IMR-90 (cell line): ENCODE measurements at regions not wholly inside any gene's neighbourhood (a gene's known extent, or its start where the extent isn't known, plus 50 kb on each side); places are given as distances from the start of the nearest gene placed in this dataset.

Experiments used
- ATAC-seq: fragments of 200-7000 bp; cut with Tn5 transposase; 2 replicates; pipeline ENCODE4 v1.9.1; 2020; ENCODE audit warnings: low read depth, mild to moderate bottlenecking, moderate library complexity
- BruUV-seq: library from RNA; stranded (reverse); fragments of 400-500 nt; replicated peaks from 2 replicates; lab custom pipeline; 2021; lab: Mats Ljungman, UMichigan
- CTCF ChIA-PET: fragments of 300-600 bp; formaldehyde crosslinking; extraction: SDS; loops from one replicate; lab custom pipeline; 2021; ENCODE audit warnings: antibody characterized with exemption; lab: Yijun Ruan, JAX
- POLR2A ChIA-PET: fragments of 300-600 bp; sonication (Branson Sonifier 250); formaldehyde crosslinking; loops from one replicate; lab custom pipeline; 2022; ENCODE audit warnings: antibody characterized with exemption; ENCODE audit not compliant: unreplicated experiment; lab: Charles Lee
- DNase-seq: peaks from one replicate; pipeline ENCODE4 v3.0.0; 2013
- H2AFZ ChIP-seq: replicated peaks from 2 replicates; pipeline ENCODE3; 2013; ENCODE audit warnings: low read length, mild to moderate bottlenecking; ENCODE audit not compliant: poor library complexity
- H2AK5ac ChIP-seq: 2 replicates; pipeline ENCODE4 v1.6.1; 2013; ENCODE audit warnings: low read depth, low read length, inconsistent platforms
- H2AK9ac ChIP-seq: replicated peaks from 2 replicates; pipeline ENCODE3; 2013; ENCODE audit warnings: mild to moderate bottlenecking, low read depth, low read length, moderate library complexity; ENCODE audit not compliant: poor library complexity
- H2BK120ac ChIP-seq: 2 replicates; pipeline ENCODE4 v1.6.1; 2013; ENCODE audit warnings: low read depth, low read length, inconsistent platforms
- H2BK15ac ChIP-seq: 3 replicates; pipeline ENCODE4 v1.6.1; 2013; ENCODE audit warnings: low read depth, low read length, inconsistent platforms
- H2BK20ac ChIP-seq: 2 replicates; pipeline ENCODE4 v1.6.1; 2013; ENCODE audit warnings: low read depth, mild to moderate bottlenecking, inconsistent platforms, low read length, moderate library complexity
- H2BK5ac ChIP-seq: 2 replicates; pipeline ENCODE4 v1.6.1; 2013; ENCODE audit warnings: mild to moderate bottlenecking, low read depth, low read length, inconsistent platforms; ENCODE audit not compliant: poor library complexity, severe bottlenecking
- H3K14ac ChIP-seq: replicated peaks from 2 replicates; pipeline ENCODE4 v1.6.1; 2013; ENCODE audit warnings: low read depth, low read length, inconsistent platforms
- H3K18ac ChIP-seq: 2 replicates; pipeline ENCODE4 v1.6.1; 2013; ENCODE audit warnings: low read depth, low read length, control low read depth
- H3K23ac ChIP-seq: 2 replicates; pipeline ENCODE4 v1.6.1; 2013; ENCODE audit warnings: low read depth, low read length, inconsistent platforms
- H3K27ac ChIP-seq: 2 replicates; pipeline ENCODE4 v1.5.1; 2013; ENCODE audit warnings: mild to moderate bottlenecking, control low read depth, low read length; ENCODE audit not compliant: insufficient read depth
- H3K27me3 ChIP-seq: 2 replicates; pipeline ENCODE4 v1.6.1; 2013; ENCODE audit warnings: low read length; ENCODE audit not compliant: control insufficient read depth, insufficient read depth
- H3K36me3 ChIP-seq: 2 replicates; pipeline ENCODE4 v1.6.1; 2013; ENCODE audit warnings: low read length, mixed read lengths; ENCODE audit not compliant: control insufficient read depth, insufficient read depth
- H3K4ac ChIP-seq: 2 replicates; pipeline ENCODE4 v1.6.1; 2013; ENCODE audit warnings: low read depth, low read length, inconsistent platforms
- H3K4me1 ChIP-seq: 2 replicates; pipeline ENCODE4 v1.6.1; 2013; ENCODE audit warnings: low read length, mixed read lengths; ENCODE audit not compliant: control insufficient read depth, insufficient read depth
- H3K4me2 ChIP-seq: 2 replicates; pipeline ENCODE4 v1.6.1; 2013; ENCODE audit warnings: low read depth, mild to moderate bottlenecking, control low read depth, low read length, moderate library complexity
- H3K4me3 ChIP-seq: 2 replicates; pipeline ENCODE4 v1.5.1; 2013; ENCODE audit warnings: low read depth, mild to moderate bottlenecking, control low read depth, low read length, moderate library complexity; ENCODE audit not compliant: insufficient read depth
- H3K56ac ChIP-seq: 2 replicates; pipeline ENCODE4 v1.6.1; 2013; ENCODE audit warnings: low read length, inconsistent platforms; ENCODE audit not compliant: insufficient read depth; ENCODE audit errors: extremely low read depth
- H3K79me1 ChIP-seq, 2 experiments: 2 replicates each; pipeline ENCODE4 v1.6.1; 2013; ENCODE audit warnings: low read length in 2 of 2, inconsistent platforms in 1 of 2, low read depth in 1 of 2
- H3K9ac ChIP-seq: 2 replicates; pipeline ENCODE4 v1.6.1; 2013; ENCODE audit warnings: low read depth, low read length, control low read depth
- H3K9me1 ChIP-seq: 2 replicates; pipeline ENCODE4 v1.6.1; 2013; ENCODE audit warnings: low read length, inconsistent platforms; ENCODE audit not compliant: insufficient read depth
- H3K9me3 ChIP-seq: 2 replicates; pipeline ENCODE4 v1.6.1; 2013; ENCODE audit warnings: low read length; ENCODE audit not compliant: control insufficient read depth, insufficient read depth
- H4K20me1 ChIP-seq: 2 replicates; pipeline ENCODE4 v1.6.1; 2013; ENCODE audit warnings: low read length, inconsistent platforms; ENCODE audit not compliant: insufficient read depth
- H4K5ac ChIP-seq: 2 replicates; pipeline ENCODE4 v1.6.1; 2013; ENCODE audit warnings: mild to moderate bottlenecking, low read depth, low read length, control low read depth
- H4K8ac ChIP-seq, 2 experiments: 2 replicates each; pipeline ENCODE4 v1.6.1; 2013; ENCODE audit warnings: low read depth in 2 of 2, low read length in 2 of 2, control low read depth in 1 of 2, inconsistent platforms in 1 of 2
- H4K91ac ChIP-seq: 2 replicates; pipeline ENCODE4 v1.6.1; 2013; ENCODE audit warnings: low read depth, low read length, inconsistent platforms; ENCODE audit not compliant: insufficient read depth
- BHLHE40 ChIP-seq: fragments of 150-350 bp; IDR thresholded peaks from 2 replicates; pipeline ENCODE4 v1.6.1; 2016; ENCODE audit warnings: mild to moderate bottlenecking, low read depth, low read length
- CEBPB ChIP-seq: IDR thresholded peaks from 2 replicates; pipeline ENCODE4 v1.6.1; 2012; ENCODE audit warnings: low read depth, low read length, improper control_type of control experiment
- CHD1 ChIP-seq: IDR thresholded peaks from 2 replicates; pipeline ENCODE4 v1.6.1; 2012; ENCODE audit warnings: low read depth, low read length, improper control_type of control experiment
- FOS ChIP-seq: fragments of 150-350 bp; IDR thresholded peaks from 2 replicates; pipeline ENCODE4 v1.6.1; 2016; ENCODE audit warnings: low read depth, low read length
- MAFK ChIP-seq: IDR thresholded peaks from 2 replicates; pipeline ENCODE4 v1.6.1; 2012; ENCODE audit warnings: low read depth, low read length, improper control_type of control experiment
- MAZ ChIP-seq: IDR thresholded peaks from 2 replicates; pipeline ENCODE4 v1.6.1; 2012; ENCODE audit warnings: low read depth, mild to moderate bottlenecking, low read length, improper control_type of control experiment, moderate library complexity, borderline replicate concordance
- MXI1 ChIP-seq: IDR thresholded peaks from 2 replicates; pipeline ENCODE4 v1.6.1; 2012; ENCODE audit warnings: low read depth, mild to moderate bottlenecking, low read length, moderate library complexity, borderline replicate concordance
- POLR2A ChIP-seq: IDR thresholded peaks from 2 replicates; pipeline ENCODE4 v1.6.1; 2012; ENCODE audit warnings: mild to moderate bottlenecking, low read depth, low read length
- RAD21 ChIP-seq: IDR thresholded peaks from 2 replicates; pipeline ENCODE4 v1.6.1; 2012; ENCODE audit warnings: low read length, improper control_type of control experiment
- RCOR1 ChIP-seq: IDR thresholded peaks from 2 replicates; pipeline ENCODE4 v1.6.1; 2012; ENCODE audit warnings: mild to moderate bottlenecking, low read length, improper control_type of control experiment; ENCODE audit not compliant: insufficient replicate concordance
- RFX5 ChIP-seq: IDR thresholded peaks from 2 replicates; pipeline ENCODE4 v1.8.0; 2012; ENCODE audit warnings: low read depth, mild to moderate bottlenecking, low read length, moderate library complexity
- SMC3 ChIP-seq: fragments of 150-350 bp; IDR thresholded peaks from 2 replicates; pipeline ENCODE4 v1.6.1; 2016; ENCODE audit warnings: low read depth, mild to moderate bottlenecking, antibody characterized with exemption, low read length, moderate library complexity
- WGBS, 2 experiments: methylation state at CpG; one replicate each; pipeline versions ENCODE4 v1.1.5 to v1.1.7; 2013; ENCODE audit warnings: missing lambda C conversion rate in 2 of 2; ENCODE audit not compliant: insufficient read length in 1 of 2; ENCODE audit errors: extremely low coverage in 2 of 2; 5-methylcytosine and 5-hydroxymethylcytosine counted together
- dilution Hi-C: fragments of 300-500 bp; cut with HindIII; formaldehyde crosslinking; loops from one replicate; pipeline ENCODE4 v1.14.3; 2018; ENCODE audit warnings: low sequenced_read_pairs; ENCODE audit not compliant: unreplicated experiment
- in situ Hi-C: fragments of 300-500 bp; cut with MboI; formaldehyde crosslinking; loops from 3 replicates; pipeline ENCODE4 v1.14.3; 2019; ENCODE audit warnings: low sequenced_read_pairs, inconsistent platforms, mixed read lengths
- intact Hi-C: fragments of 100-400 bp; cut with micrococcal nuclease; formaldehyde crosslinking; loops from 2 replicates; pipeline ENCODE4 v1.10.0; 2022
- TF ChIP-seq, protein P1 (sequence below): fragments of 150-350 bp; IDR thresholded peaks from 2 replicates; pipeline ENCODE4 v1.6.1; 2016; ENCODE audit warnings: low read depth, mild to moderate bottlenecking, low read length, moderate library complexity, borderline replicate concordance
- TF ChIP-seq, protein P2 (sequence below): conservative IDR thresholded peaks from 2 replicates; pipeline ENCODE4 v1.5.1; 2012; ENCODE audit warnings: mild to moderate bottlenecking, low read depth, low read length, improper control_type of control experiment
- TF ChIP-seq, protein P3 (sequence below): fragments of 150-350 bp; IDR thresholded peaks from 2 replicates; pipeline ENCODE4 v1.6.1; 2017; ENCODE audit warnings: mild to moderate bottlenecking, antibody characterized with exemption, low read length, low read depth

DNA sequence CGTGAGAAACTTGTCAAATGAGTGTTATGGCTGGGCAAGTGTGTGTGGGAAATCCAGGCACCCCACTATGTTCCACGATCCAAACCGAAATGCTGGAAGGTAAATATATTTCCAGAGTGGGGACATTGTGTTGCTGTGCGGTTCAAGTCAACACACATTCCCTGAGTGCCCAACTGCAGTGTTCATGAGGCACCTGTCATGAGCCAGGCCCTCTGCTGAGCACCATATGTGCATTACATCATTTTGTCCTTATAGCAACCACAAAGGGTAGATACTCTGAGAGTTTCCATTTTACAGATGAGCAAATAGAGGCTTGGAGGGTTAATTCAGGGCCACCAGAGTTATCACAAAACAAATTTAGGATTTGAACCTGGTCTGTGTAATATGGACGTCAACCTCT is 59.9 kb upstream of the SOD1 start:
- Histone ChIP-seq H3K9ac (no peak overlapping the region), H2BK120ac (no peak overlapping the region), H3K9me1 (no peaks in the 10 kb centered on the region), H3K23ac (no peak overlapping the region), H3K4me3 (no peak overlapping the region), H3K18ac (no peak overlapping the region), H3K4me1 (no peaks in the 10 kb centered on the region), H2AK9ac (no peak overlapping the region), H2BK20ac (no peak overlapping the region), H2BK5ac (no peak overlapping the region), H3K14ac (no peak overlapping the region), H4K20me1 (no peaks in the 10 kb centered on the region), H2AFZ (no peak overlapping the region), H2AK5ac (no peak overlapping the region), H3K79me1 (no peaks in the 10 kb centered on the region), H2BK15ac (no peak overlapping the region), H4K91ac (no peak overlapping the region), H4K5ac (no peak overlapping the region), H3K4me2 (no peak overlapping the region), H3K27me3 (no peaks in the 10 kb centered on the region; the same call in 1 of the 2 replicates), H4K8ac (no peak overlapping the region), H3K27ac (no peak overlapping the region), H3K36me3 (no peaks in the 10 kb centered on the region), H3K56ac (no peak overlapping the region), H3K9me3 (no peaks in the 10 kb centered on the region), H3K4ac (no peak overlapping the region)
- ChIA-PET POLR2A (no interaction called here), CTCF (no interaction called here)
- TF ChIP-seq RAD21 (no peak), MXI1 (no peak), FOS (no peak), POLR2A (no peak), BHLHE40 (no peak), MAZ (no peak), RCOR1 (no peak), SMC3 (no peak), RFX5 (no peak), MAFK (no peak), CEBPB (no peak), CHD1 (no peak)
- TF ChIP-seq, protein P1, sequence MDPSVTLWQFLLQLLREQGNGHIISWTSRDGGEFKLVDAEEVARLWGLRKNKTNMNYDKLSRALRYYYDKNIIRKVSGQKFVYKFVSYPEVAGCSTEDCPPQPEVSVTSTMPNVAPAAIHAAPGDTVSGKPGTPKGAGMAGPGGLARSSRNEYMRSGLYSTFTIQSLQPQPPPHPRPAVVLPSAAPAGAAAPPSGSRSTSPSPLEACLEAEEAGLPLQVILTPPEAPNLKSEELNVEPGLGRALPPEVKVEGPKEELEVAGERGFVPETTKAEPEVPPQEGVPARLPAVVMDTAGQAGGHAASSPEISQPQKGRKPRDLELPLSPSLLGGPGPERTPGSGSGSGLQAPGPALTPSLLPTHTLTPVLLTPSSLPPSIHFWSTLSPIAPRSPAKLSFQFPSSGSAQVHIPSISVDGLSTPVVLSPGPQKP = no peak
- TF ChIP-seq, protein P2, sequence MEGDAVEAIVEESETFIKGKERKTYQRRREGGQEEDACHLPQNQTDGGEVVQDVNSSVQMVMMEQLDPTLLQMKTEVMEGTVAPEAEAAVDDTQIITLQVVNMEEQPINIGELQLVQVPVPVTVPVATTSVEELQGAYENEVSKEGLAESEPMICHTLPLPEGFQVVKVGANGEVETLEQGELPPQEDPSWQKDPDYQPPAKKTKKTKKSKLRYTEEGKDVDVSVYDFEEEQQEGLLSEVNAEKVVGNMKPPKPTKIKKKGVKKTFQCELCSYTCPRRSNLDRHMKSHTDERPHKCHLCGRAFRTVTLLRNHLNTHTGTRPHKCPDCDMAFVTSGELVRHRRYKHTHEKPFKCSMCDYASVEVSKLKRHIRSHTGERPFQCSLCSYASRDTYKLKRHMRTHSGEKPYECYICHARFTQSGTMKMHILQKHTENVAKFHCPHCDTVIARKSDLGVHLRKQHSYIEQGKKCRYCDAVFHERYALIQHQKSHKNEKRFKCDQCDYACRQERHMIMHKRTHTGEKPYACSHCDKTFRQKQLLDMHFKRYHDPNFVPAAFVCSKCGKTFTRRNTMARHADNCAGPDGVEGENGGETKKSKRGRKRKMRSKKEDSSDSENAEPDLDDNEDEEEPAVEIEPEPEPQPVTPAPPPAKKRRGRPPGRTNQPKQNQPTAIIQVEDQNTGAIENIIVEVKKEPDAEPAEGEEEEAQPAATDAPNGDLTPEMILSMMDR = no peak
- TF ChIP-seq, protein P3, sequence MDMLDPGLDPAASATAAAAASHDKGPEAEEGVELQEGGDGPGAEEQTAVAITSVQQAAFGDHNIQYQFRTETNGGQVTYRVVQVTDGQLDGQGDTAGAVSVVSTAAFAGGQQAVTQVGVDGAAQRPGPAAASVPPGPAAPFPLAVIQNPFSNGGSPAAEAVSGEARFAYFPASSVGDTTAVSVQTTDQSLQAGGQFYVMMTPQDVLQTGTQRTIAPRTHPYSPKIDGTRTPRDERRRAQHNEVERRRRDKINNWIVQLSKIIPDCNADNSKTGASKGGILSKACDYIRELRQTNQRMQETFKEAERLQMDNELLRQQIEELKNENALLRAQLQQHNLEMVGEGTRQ = no peak
- no peak for DNase-seq
- WGBS, 2 experiments = no CpG with 5 or more reads among the region's 5 CpGs
- in situ Hi-C loops = no loop called here
- ATAC-seq = no peak
- intact Hi-C loops = no loop called here
- dilution Hi-C loops = no loop called here
- no TSS peak for BruUV-seq
